Activated CD8-positive, alpha-beta T cell treated with anti-CD3 and anti-CD28 coated beads for 36 hours (primary cell): ENCODE measurements at regions not wholly inside any gene's neighbourhood (a gene's known extent, or its start where the extent isn't known, plus 50 kb on each side); places are given as distances from the start of the nearest gene placed in this dataset.

Experiments used
- ATAC-seq: fragments of 200-7000 bp; cut with Tn5 transposase; one replicate; pipeline ENCODE4 v1.10.0; 2021; ENCODE audit warnings: mild to moderate bottlenecking, moderate library complexity
- CTCF ChIA-PET: fragments of 350-600 bp; sonication (Branson Sonifier 250); formaldehyde crosslinking; loops from one replicate; lab custom pipeline; 2021; ENCODE audit warnings: antibody characterized with exemption; lab: Charles Lee
- POLR2A ChIA-PET: fragments of 350-600 bp; sonication (Branson Sonifier 250); formaldehyde crosslinking; loops from one replicate; lab custom pipeline; 2021; ENCODE audit warnings: antibody characterized with exemption; lab: Charles Lee
- DNase-seq: peaks from one replicate; pipeline ENCODE4 v3.0.0-alpha.2; 2020
- H3K27ac Mint-ChIP-seq: one replicate; pipeline ENCODE4 v1.8.0; 2021; ENCODE audit warnings: mild to moderate bottlenecking, mixed read lengths
- H3K27me3 Mint-ChIP-seq: one replicate; pipeline ENCODE4 v1.8.0; 2021; ENCODE audit warnings: mixed read lengths
- H3K36me3 Mint-ChIP-seq: one replicate; pipeline ENCODE4 v1.8.0; 2021; ENCODE audit warnings: low read depth, mixed read lengths
- H3K4me1 Mint-ChIP-seq: one replicate; pipeline ENCODE4 v1.8.0; 2021; ENCODE audit warnings: low read depth, mixed read lengths
- H3K4me3 Mint-ChIP-seq: one replicate; pipeline ENCODE4 v1.8.0; 2021; ENCODE audit warnings: mild to moderate bottlenecking, moderate library complexity, mixed read lengths
- H3K9me3 Mint-ChIP-seq: one replicate; pipeline ENCODE4 v1.8.0; 2021; ENCODE audit warnings: mixed read lengths
- intact Hi-C: fragments of 100-400 bp; cut with micrococcal nuclease; formaldehyde crosslinking; loops from one replicate; pipeline ENCODE4 v1.10.0; 2022
- TF ChIP-seq, protein P1 (sequence below): fragments of 200-600 bp; IDR thresholded peaks from one replicate; pipeline ENCODE4 v1.8.0; 2022; ENCODE audit warnings: antibody characterized with exemption, mild to moderate bottlenecking

DNA sequence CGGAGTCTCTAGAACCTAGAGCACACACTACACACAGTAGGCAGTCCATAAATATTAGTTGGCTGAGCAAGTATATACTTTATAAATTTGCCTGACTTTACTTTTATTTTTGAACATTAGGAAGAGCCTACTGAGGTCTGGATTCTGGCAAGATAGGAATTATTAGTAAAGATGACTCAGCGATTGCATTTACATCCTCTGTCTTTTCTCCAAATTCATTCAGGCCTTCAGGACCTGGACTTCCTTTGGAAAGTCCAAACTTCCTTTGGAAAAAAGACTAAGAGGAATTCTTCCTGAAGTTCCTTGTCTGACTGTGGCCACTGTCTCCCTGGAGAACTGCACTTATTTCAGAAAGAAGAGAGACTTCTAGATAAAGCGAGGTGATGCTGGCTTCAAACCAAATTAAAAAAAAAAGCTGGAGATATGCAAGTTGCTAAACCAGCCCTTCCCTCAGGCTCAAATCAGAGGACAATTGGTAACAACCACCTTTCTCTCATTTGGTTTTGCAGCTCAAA, 251.3 kb downstream of the GAS1 start:
- TF ChIP-seq, protein P1, sequence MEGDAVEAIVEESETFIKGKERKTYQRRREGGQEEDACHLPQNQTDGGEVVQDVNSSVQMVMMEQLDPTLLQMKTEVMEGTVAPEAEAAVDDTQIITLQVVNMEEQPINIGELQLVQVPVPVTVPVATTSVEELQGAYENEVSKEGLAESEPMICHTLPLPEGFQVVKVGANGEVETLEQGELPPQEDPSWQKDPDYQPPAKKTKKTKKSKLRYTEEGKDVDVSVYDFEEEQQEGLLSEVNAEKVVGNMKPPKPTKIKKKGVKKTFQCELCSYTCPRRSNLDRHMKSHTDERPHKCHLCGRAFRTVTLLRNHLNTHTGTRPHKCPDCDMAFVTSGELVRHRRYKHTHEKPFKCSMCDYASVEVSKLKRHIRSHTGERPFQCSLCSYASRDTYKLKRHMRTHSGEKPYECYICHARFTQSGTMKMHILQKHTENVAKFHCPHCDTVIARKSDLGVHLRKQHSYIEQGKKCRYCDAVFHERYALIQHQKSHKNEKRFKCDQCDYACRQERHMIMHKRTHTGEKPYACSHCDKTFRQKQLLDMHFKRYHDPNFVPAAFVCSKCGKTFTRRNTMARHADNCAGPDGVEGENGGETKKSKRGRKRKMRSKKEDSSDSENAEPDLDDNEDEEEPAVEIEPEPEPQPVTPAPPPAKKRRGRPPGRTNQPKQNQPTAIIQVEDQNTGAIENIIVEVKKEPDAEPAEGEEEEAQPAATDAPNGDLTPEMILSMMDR, result no peak
- DNase-seq, result no peak
- Mint-ChIP-seq H3K9me3 (no peaks in the 10 kb centered on the region), H3K4me3 (no peak overlapping the region), H3K27me3 (peaks cover 2% of the 10 kb centered on the region), H3K36me3 (no peaks in the 10 kb centered on the region), H3K4me1 (no peaks in the 10 kb centered on the region), H3K27ac (no peak overlapping the region)
- intact Hi-C loops, result no loop called here
- ATAC-seq, result no peak
- ChIA-PET CTCF (interaction anchor here (1.6 kb wide), 1 partner anchor 12 kb away, joined by 4 read pairs; no protein-coding TSS in a partner anchor), POLR2A (no interaction called here)

DNA sequence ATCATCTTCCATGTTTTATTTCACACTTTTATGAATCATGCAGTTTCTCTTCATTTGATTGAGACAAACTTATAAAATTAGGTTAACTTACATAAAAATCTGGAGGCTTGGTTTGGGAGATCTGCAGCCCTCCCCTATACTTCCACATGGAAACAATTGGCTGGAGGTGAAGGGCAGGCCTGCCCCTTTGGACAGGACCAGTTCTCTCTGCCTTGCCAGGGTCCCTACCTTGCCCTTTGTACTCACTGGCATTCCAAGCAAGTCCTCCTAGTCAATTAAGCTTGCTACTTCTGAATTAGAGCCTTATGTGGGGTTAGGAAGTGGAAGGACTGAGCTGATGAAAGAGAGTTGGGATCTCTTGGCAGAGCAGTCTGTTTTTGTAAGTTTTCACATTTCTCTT, 257.3 kb downstream of the GAS1 start:
- TF ChIP-seq, protein P1, result no peak
- Mint-ChIP-seq H3K36me3 (no peaks in the 10 kb centered on the region), H3K27ac (no peak overlapping the region), H3K27me3 (peaks cover 5% of the 10 kb centered on the region), H3K9me3 (no peaks in the 10 kb centered on the region), H3K4me3 (no peak overlapping the region), H3K4me1 (no peaks in the 10 kb centered on the region)
- no peak for ATAC-seq
- intact Hi-C loops, result no loop called here
- no peak for DNase-seq
- POLR2A ChIA-PET, result no interaction called here
- CTCF ChIA-PET, result no interaction called here

DNA sequence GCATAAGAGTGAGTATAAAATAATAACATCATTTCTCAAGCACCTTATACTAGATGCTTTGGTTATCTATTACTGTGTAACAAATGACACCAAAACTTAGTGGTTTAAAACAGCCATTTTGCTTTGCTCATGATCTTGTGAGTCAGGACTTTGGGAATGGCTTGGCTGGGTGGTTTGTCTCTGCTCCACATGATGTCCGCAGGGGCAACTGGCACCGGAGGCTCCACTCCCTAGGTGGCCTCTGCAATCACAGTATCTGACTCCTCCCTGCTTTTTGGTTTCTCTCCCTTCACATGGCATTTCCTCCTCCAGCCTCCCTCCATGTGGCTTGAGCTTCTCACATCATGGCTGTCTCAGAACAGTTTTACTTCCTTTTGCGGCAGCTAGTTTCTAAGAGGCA, 259.5 kb downstream of the GAS1 start:
- intact Hi-C loops, result no loop called here
- H3K27me3 Mint-ChIP-seq, result peaks cover 3% of the 10 kb centered on the region
- no peaks in the 10 kb centered on the region for H3K36me3 Mint-ChIP-seq
- TF ChIP-seq, protein P1, result no peak
- ChIA-PET POLR2A (no interaction called here), CTCF (no interaction called here)
- no peak for DNase-seq
- H3K27ac Mint-ChIP-seq, result no peak overlapping the region
- no peak overlapping the region for H3K4me3 Mint-ChIP-seq
- no peaks in the 10 kb centered on the region for H3K4me1 Mint-ChIP-seq
- H3K9me3 Mint-ChIP-seq, result no peaks in the 10 kb centered on the region
- no peak for ATAC-seq

DNA sequence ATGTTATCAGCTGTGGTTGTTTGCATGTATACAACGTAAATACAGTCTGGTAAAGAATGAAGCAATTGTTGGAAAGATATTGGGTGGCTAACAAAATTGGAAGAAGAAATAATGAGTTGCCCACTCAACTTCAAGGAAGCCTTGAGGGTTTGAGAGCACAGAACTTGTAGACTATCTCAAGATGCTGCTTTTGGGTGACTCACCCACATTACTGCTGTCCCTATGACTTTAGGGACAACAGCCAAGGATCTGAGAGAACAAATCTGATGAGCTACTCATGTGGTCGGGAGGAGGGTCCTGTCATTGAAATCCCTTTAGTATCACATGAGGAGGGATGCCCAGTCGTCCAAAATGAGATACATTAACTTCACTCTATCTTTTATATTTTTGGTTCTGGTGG, 261.8 kb downstream of the GAS1 start:
- ATAC-seq (no peak), DNase-seq (no peak)
- no peak overlapping the region for H3K4me3 Mint-ChIP-seq
- POLR2A ChIA-PET, result no interaction called here
- H3K36me3 Mint-ChIP-seq, result no peaks in the 10 kb centered on the region
- TF ChIP-seq, protein P1, result no peak
- H3K4me1 Mint-ChIP-seq, result no peaks in the 10 kb centered on the region
- CTCF ChIA-PET, result no interaction called here
- H3K27ac Mint-ChIP-seq, result no peak overlapping the region
- peaks cover 3% of the 10 kb centered on the region for H3K27me3 Mint-ChIP-seq
- H3K9me3 Mint-ChIP-seq, result no peaks in the 10 kb centered on the region
- intact Hi-C loops, result no loop called here

DNA sequence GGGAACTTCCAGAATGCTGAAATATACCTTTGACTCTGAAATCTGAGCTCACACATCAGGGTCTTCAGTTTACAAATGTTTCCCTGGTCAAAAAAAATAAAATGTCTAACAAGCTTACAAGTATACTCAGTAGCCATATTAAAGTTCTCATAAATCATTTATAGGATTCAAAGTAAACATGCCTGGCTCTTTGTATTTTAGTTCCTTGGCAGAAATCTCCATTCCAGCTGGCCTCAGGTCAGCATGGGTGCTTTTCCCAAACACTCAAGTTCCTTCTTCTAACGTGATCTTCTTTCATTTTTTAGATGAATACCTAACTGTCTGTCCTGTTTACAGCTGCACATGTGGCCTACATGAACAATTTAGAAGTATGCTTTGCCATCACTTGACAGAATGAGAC, 263.2 kb downstream of the GAS1 start:
- no peaks in the 10 kb centered on the region for H3K9me3 Mint-ChIP-seq
- intact Hi-C loops, result no loop called here
- no peak overlapping the region for H3K4me3 Mint-ChIP-seq
- DNase-seq, result no peak
- no peaks in the 10 kb centered on the region for H3K4me1 Mint-ChIP-seq
- peaks cover 3% of the 10 kb centered on the region for H3K27me3 Mint-ChIP-seq
- no peak overlapping the region for H3K27ac Mint-ChIP-seq
- ATAC-seq, result no peak
- ChIA-PET CTCF (no interaction called here), POLR2A (no interaction called here)
- H3K36me3 Mint-ChIP-seq, result no peaks in the 10 kb centered on the region
- TF ChIP-seq, protein P1, result no peak
